HG03108 (cell line): ENCODE measurements at regions not wholly inside any gene's neighbourhood (a gene's known extent, or its start where the extent isn't known, plus 50 kb on each side); places are given as distances from the start of the nearest gene placed in this dataset.
"Not testable (repeated sequence)": the region's sequence is repeated elsewhere in the genome, so short reads cannot be mapped to it uniquely, and the experiment has no call there.

ENCODE experiments used
- ATAC-seq: cut with Tn5 transposase; IDR thresholded peaks from one replicate; pipeline ENCODE4 v1.9.1; 2021; ENCODE audit warnings: moderate library complexity; ENCODE audit not compliant: unreplicated experiment

DNA sequence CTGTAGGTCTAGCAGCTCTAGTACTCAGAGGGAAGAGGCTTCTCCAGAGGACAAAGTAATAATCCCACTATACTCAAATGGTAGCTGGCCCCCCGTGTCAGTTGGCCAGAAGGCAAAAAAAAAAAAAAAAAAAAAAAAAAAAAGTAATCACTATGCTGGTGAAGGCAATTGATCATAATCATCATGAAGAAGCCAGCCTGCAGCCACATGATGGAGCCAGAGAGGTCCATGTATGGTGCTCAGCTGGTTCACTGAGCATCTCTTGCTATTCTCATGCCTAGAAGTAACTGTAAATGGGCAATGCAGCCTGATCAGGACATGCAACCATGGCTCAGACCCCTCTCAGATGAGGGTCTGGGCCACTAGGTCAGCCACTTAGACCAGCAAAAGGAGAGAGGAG lies 378.8 kb downstream of the MED13L start:
- ATAC-seq = no peak

- no peak for ATAC-seq
Observed at GRCh38 chr12:115897729-115898128, 379.8 kb downstream of the MED13L start.

GRCh38 chr12:115895247-115895646 lies 382.2 kb downstream of the MED13L start:
- ATAC-seq = no peak

- ATAC-seq = no peak
Observed at GRCh38 chr12:115891556-115892164, 385.8 kb downstream of the MED13L start.

DNA sequence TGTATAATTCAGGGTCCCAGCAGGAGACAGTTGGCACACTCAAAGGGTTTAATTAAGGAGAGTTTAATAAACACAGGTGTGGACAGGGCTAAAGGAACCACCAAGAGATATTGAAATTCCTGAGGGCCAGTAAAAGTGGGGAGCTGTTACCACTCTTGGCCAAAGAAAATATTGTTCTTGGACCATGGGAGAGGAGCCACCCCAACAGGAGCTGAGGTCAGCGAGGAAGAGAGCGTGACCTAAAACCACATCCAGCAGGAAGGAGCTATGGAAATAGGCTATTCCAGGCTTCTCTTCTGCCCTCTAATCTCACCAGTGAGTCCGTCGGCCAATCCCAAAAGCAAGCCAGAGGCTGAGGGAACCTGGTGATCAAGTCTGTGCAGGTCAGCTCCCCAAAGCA lies 390.8 kb downstream of the MED13L start:
- no peak for ATAC-seq

- no peak for ATAC-seq
Observed at GRCh38 chr12:115885040-115885690, 392.3 kb downstream of the MED13L start.

DNA sequence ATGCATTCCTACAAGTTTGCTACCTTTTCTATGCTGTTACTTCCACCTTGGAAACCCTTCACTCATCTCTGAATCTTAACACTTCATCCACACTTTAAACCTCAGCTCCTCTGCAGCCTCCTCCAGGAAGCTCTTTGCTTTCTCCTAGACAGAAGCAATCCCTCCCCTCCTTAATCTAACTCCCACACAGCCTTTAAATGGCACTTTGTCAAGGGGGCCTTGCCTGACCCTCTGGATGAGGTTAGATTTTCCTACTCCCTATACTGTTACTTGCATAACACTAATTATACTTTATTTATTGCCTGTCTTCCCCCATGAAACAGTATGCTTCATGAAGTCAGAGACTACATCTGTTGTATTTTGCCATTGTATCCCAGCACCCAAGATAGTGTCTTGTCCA lies 394.6 kb downstream of the MED13L start:
- no peak for ATAC-seq

- no peak for ATAC-seq
Observed at GRCh38 chr12:115880238-115880637, 397.3 kb downstream of the MED13L start.

- ATAC-seq = no peak
Observed at GRCh38 chr12:115879354-115879753, 398.1 kb downstream of the MED13L start.

GRCh38 chr12:115873451-115874082 lies 403.9 kb downstream of the MED13L start:
- no peak for ATAC-seq

- no peak for ATAC-seq
Observed at GRCh38 chr12:115872919-115873357, 404.6 kb downstream of the MED13L start.

DNA sequence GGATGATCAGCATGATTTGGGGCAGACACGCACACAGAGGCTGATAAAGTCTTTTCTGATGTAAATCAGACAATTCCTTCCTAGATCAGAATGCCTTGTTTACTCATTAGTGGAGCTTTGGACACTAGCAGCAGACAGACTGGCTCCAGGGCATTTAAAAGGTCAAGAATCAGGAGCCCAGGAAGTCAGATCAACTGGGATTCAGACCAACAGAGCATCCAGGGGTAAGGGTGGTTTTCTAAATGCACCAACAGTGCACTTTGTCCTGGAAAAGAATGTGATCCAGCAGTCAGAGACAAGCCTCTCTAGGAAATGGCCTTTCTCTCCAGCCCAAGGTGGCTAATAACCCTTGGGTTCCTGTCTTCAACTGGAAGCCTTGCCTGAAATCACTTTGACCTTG lies 405.3 kb downstream of the MED13L start:
- no peak for ATAC-seq

- ATAC-seq = no peak
Observed at GRCh38 chr12:115871714-115872113, 405.8 kb downstream of the MED13L start.

- ATAC-seq = no peak
Observed at GRCh38 chr12:115870510-115870909, 407.0 kb downstream of the MED13L start.

GRCh38 chr12:115870021-115870420 lies 407.5 kb downstream of the MED13L start:
- ATAC-seq = no peak

DNA sequence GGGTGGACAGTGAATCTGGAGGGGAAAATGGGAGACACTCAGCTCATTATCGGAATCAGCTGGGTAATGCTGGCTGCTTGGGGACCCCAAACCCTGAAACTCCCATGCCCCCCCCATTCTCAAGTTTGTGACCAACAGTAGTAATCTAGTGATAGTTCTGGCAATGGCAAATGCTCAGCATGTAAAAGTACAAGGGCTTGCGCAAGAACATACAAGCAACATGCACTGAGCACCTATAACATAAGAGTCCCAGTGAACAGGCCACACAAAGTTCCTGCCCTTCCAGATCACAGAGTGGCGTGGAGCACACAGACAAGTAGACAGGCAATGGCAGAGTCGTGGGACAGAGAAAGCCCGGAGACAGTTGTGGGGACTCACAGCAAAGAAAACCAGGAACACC lies 407.9 kb downstream of the MED13L start:
- no peak for ATAC-seq

DNA sequence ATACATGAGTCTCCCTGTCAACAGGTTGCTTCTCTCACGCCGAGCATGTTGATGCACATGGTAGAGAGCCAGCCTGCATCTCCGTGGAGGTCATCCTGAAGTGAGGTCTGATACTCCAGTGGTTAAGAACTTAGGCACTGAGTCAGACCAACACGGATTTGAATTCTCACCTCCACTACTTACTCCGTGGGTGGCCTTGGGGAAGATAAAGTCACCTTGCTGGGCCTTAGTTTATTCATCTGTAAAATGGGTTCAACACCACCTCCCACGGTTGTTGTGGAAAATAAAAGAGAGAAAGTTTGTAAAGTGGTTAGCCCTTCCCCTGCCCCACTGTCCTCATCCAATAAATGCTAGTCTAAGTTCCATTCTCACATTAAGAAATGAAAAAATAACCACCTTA lies 408.9 kb downstream of the MED13L start:
- ATAC-seq = no peak

DNA sequence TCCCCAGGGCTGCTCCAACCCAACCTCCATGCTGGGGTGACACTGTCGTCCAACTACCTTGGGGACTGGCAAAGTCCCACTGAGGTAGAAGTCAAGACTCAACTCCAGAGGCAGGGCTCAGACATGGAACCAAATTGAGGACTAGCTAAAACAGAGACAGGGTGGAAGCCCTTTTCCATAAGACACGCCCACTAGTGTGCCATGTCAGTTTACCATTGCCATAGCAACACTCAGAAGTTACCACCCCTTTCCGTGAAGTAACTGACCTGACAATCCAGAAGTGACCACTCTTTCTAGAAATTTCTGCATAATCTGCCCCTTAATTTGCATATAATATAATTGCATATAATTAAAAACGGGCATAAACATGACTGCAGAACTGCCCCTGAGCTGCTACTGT lies 409.6 kb downstream of the MED13L start:
- ATAC-seq = no peak

DNA sequence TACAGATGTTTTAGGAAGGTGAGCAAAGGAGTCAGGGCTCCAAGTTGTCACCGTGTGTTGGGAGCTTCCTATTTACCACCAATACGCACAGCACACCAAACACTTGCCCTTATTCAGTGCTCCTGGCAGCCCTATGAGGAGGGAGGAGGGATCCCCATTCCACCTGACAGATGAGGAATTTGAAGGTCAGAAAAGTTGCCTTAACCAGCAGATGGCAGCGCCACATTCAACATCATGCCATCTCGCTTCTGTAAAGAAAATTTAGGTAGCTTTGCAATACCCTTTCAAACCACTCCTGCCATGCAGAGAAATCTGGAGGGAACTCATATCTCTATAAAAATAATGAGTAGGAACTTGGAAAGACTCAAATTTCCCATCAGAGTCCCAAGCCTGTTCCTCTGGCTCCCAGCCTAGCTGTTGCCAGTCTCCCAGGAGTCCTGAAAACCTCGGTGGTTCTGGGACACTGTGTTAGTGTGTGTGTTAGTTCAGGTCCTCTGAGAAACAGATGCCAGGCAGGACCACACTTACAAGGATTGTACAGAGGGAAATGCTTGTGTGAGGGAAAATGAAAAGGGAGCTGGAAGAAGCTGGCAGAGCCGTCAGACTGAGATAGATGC lies 410.5 kb downstream of the MED13L start:
- ATAC-seq = no peak

DNA sequence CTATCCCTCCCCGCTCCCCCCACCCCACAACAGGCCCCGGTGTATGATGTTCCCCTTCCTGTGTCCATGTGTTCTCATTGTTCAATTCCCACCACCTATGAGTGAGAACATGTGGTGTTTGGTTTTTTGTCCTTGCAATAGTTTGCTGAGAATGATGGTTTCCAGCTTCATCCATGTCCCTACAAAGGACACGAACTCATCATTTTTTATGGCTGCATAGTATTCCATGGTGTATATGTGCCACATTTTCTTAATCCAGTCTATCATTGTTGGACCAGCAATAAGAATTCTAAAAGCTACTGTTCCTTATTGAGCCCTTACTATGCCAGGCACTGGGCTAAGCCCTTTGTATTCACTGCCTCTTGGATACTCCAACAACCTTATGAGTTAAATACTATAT lies 411.2 kb downstream of the MED13L start:
- ATAC-seq = not testable (repeated sequence)

DNA sequence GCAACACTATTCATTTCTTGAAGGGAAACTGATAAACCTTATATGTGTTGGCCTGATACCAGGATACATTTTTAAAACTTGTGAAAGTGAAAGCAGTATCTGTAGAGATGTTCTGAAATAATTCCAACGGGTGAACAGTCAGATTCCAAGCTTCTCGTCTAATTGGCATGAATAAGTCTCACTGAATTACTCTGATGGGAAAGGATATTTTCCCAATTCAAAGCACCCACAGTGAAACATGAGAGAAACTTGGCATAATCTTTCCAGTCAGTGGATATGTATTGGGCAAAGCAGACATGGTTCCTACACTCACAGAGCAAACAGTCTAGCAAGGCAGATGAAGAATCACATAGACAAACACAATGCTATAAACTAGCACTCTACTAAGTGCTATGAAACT lies 413.1 kb downstream of the MED13L start:
- no peak for ATAC-seq

DNA sequence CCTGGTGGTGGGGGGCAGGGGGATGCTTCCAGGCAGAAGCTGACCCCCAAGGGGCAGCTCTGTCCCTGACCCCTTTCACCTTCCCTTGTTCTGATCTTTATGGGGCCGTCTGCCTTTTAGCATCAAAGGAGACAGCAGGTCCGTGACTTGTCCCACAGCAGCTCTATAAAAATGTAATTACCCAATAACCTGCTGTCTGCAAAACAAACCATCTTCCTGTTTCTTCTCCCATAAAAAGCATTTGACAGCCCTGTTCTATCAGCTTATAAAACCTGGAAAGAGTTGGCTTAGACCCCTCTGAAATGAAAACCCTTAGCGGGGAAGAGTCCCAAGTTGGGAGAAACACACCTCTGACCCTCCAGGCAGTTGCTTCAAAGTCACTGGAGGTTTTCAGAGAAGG lies 416.9 kb downstream of the MED13L start:
- ATAC-seq = no peak
